Keratinocyte (primary cell): ENCODE measurements at regions not wholly inside any gene's neighbourhood (a gene's known extent, or its start where the extent isn't known, plus 50 kb on each side); places are given as distances from the start of the nearest gene placed in this dataset.

Experiments used
- DNase-seq: peaks from one replicate; pipeline ENCODE4 v3.0.0-alpha.2; 2011; ENCODE audit warnings: low read depth, missing footprints, low spot score
- FAIRE-seq: peaks from 2 replicates; lab custom pipeline; 2011; peaks lifted over from hg19 to GRCh38; lab: Jason Lieb, UNC
- H2AFZ ChIP-seq: 2 replicates; pipeline ENCODE4 v1.6.0; 2012; ENCODE audit warnings: low read length, control low read depth, inconsistent platforms; ENCODE audit not compliant: control insufficient read depth
- H3K27ac ChIP-seq: 2 replicates; pipeline ENCODE4 v1.5.1; 2011; ENCODE audit warnings: low read length; ENCODE audit not compliant: control insufficient read depth, insufficient read depth
- H3K27me3 ChIP-seq: 3 replicates; pipeline ENCODE4 v1.6.0; 2011; ENCODE audit warnings: low read length; ENCODE audit not compliant: control insufficient read depth, insufficient read depth; ENCODE audit errors: extremely low read depth
- H3K36me3 ChIP-seq, 2 experiments: 2 replicates in 1 of 2; 3 replicates in 1 of 2; pipeline ENCODE4 v1.5.1; 2011; ENCODE audit warnings: low read length in 2 of 2, mild to moderate bottlenecking in 1 of 2; ENCODE audit not compliant: control insufficient read depth in 2 of 2, insufficient read depth in 2 of 2; ENCODE audit errors: extremely low read depth in 1 of 2
- H3K4me1 ChIP-seq: 3 replicates; pipeline ENCODE4 v1.5.1; 2011; ENCODE audit warnings: low read length; ENCODE audit not compliant: control insufficient read depth, insufficient read depth; ENCODE audit errors: extremely low read depth
- H3K4me2 ChIP-seq: 3 replicates; pipeline ENCODE4 v1.6.0; 2011; ENCODE audit warnings: low read depth, low read length; ENCODE audit not compliant: control insufficient read depth, insufficient read depth; ENCODE audit errors: extremely low read depth
- H3K4me3 ChIP-seq, 3 experiments: fragments of 200-600 bp in 1 of 3; sonication (generic) in 1 of 3; 2 replicates in 2 of 3; 3 replicates in 1 of 3; pipeline ENCODE4 v1.5.1; 2011 to 2016; ENCODE audit warnings: low read length in 3 of 3, mild to moderate bottlenecking in 3 of 3, control low read depth in 2 of 3, inconsistent platforms in 1 of 3, low read depth in 1 of 3, mixed read lengths in 1 of 3, mixed run types in 1 of 3, moderate library complexity in 1 of 3; ENCODE audit not compliant: control insufficient read depth in 2 of 3, insufficient read depth in 2 of 3; ENCODE audit errors: extremely low read depth in 1 of 3
- H3K79me2 ChIP-seq: 2 replicates; pipeline ENCODE4 v1.6.0; 2012; ENCODE audit warnings: low read length; ENCODE audit not compliant: control insufficient read depth, insufficient read depth
- H3K9ac ChIP-seq: 3 replicates; pipeline ENCODE4 v1.6.0; 2011; ENCODE audit warnings: low read length; ENCODE audit not compliant: control insufficient read depth, insufficient read depth; ENCODE audit errors: extremely low read depth
- H3K9me1 ChIP-seq: 3 replicates; pipeline ENCODE4 v1.6.0; 2011; ENCODE audit warnings: low read length; ENCODE audit not compliant: control insufficient read depth, insufficient read depth; ENCODE audit errors: extremely low read depth
- H3K9me3 ChIP-seq: 2 replicates; pipeline ENCODE4 v1.5.1; 2012; ENCODE audit warnings: low read depth, low read length; ENCODE audit not compliant: control insufficient read depth
- H4K20me1 ChIP-seq: 3 replicates; pipeline ENCODE4 v1.6.0; 2011; ENCODE audit warnings: low read length; ENCODE audit not compliant: control insufficient read depth, insufficient read depth; ENCODE audit errors: extremely low read depth
- EZH2 ChIP-seq: IDR thresholded peaks from one replicate; pipeline ENCODE4 v1.6.1; 2012; ENCODE audit warnings: inconsistent platforms, mild to moderate bottlenecking, low read length, moderate library complexity
- dilution Hi-C: fragments of 300-500 bp; cut with MboI; formaldehyde crosslinking; loops from one replicate; pipeline ENCODE4 v1.7.0; 2020; ENCODE audit warnings: low sequenced_read_pairs; ENCODE audit not compliant: extremely low pct_ligation_motif_present
- TF ChIP-seq, protein P1 (sequence below), 3 experiments: IDR thresholded peaks in 1 of 3; conservative IDR thresholded peaks in 1 of 3; optimal IDR thresholded peaks in 1 of 3; 2 replicates in 2 of 3; 3 replicates in 1 of 3; pipeline versions ENCODE3 to v1.5.1; 2011; ENCODE audit warnings: low read length in 3 of 3, mild to moderate bottlenecking in 3 of 3, moderate library complexity in 2 of 3, control low read depth in 1 of 3, inconsistent platforms in 1 of 3; ENCODE audit not compliant: insufficient read depth in 2 of 3; ENCODE audit errors: extremely low read depth in 1 of 3

DNA sequence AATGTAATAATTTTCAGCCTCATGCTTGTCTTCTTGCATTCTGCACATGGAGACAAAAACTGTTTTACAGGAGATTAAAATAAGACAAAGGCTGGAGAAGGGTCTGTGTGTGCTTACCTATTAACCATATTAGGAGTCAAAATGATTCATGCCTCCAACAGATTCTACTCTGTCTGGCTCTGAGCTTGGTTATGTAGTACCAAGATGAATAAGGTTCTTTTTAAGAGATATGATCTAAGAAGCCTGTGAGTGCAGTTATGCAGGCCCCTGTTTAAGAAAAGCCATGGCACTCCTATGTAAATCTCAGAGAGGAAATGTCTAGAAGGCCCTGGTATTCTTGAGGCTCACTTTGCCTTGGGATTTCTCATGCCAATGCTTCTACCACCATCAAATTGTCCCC lies 486.6 kb upstream of the CDH11 start:
- Histone ChIP-seq H3K4me1 (no peaks in the 10 kb centered on the region), H3K4me3 (no peak overlapping the region), H3K79me2 (no peaks in the 10 kb centered on the region), H2AFZ (no peak overlapping the region), H3K9me3 (no peaks in the 10 kb centered on the region), H3K27me3 (no peaks in the 10 kb centered on the region), H3K27ac (no peak overlapping the region), H3K4me2 (no peak overlapping the region), H3K9me1 (no peaks in the 10 kb centered on the region), H4K20me1 (no peaks in the 10 kb centered on the region), H3K9ac (no peak overlapping the region), H3K36me3 (no peaks in the 10 kb centered on the region)
- dilution Hi-C loops, result no loop called here
- TF ChIP-seq EZH2, result no peak
- TF ChIP-seq, protein P1, sequence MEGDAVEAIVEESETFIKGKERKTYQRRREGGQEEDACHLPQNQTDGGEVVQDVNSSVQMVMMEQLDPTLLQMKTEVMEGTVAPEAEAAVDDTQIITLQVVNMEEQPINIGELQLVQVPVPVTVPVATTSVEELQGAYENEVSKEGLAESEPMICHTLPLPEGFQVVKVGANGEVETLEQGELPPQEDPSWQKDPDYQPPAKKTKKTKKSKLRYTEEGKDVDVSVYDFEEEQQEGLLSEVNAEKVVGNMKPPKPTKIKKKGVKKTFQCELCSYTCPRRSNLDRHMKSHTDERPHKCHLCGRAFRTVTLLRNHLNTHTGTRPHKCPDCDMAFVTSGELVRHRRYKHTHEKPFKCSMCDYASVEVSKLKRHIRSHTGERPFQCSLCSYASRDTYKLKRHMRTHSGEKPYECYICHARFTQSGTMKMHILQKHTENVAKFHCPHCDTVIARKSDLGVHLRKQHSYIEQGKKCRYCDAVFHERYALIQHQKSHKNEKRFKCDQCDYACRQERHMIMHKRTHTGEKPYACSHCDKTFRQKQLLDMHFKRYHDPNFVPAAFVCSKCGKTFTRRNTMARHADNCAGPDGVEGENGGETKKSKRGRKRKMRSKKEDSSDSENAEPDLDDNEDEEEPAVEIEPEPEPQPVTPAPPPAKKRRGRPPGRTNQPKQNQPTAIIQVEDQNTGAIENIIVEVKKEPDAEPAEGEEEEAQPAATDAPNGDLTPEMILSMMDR (optimal IDR thresholded peaks at IDR 0.05 in 1 of 3, IDR thresholded peaks at IDR 0.05 in 1 of 3, conservative IDR thresholded peaks at IDR 0.05 in 1 of 3; ENCODE audit: extremely low read depth in 1 of 3, insufficient read depth in 2 of 3, low read length in 3 of 3), result no peak
- FAIRE-seq (no peak), DNase-seq (no peak)

DNA sequence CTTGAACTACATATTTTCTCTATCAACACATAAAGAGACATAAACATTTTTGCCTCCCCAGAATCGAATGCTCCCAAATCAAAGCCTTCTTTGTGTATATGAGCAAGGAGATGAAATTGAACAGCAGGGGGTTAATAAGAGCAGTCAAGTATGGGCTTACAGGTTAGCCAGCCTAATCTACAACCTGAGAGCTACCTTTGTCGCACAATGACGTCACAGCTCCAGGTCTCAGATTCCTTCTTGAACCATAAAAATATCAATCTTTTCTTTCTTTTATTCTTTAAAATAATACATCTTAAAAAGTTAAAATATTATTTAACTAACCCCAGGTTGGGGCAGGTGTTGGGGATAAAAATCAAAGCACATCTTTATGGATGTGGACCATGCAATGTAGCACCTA lies 482.9 kb upstream of the CDH11 start:
- no peaks in the 10 kb centered on the region for H3K36me3 ChIP-seq
- no peak overlapping the region for H3K27ac ChIP-seq
- no peak for DNase-seq
- no peak overlapping the region for H3K4me2 ChIP-seq
- no peak overlapping the region for H2AFZ ChIP-seq
- no peaks in the 10 kb centered on the region for H3K9me1 ChIP-seq
- no peaks in the 10 kb centered on the region for H3K79me2 ChIP-seq
- no peaks in the 10 kb centered on the region for H3K9me3 ChIP-seq
- H4K20me1 ChIP-seq, result no peaks in the 10 kb centered on the region
- TF ChIP-seq, protein P1 (optimal IDR thresholded peaks at IDR 0.05 in 1 of 3, IDR thresholded peaks at IDR 0.05 in 1 of 3, conservative IDR thresholded peaks at IDR 0.05 in 1 of 3; ENCODE audit: extremely low read depth in 1 of 3, insufficient read depth in 2 of 3, low read length in 3 of 3), result no peak
- no peak for TF ChIP-seq EZH2
- no peak for FAIRE-seq
- H3K4me3 ChIP-seq, result no peak overlapping the region
- dilution Hi-C loops, result no loop called here
- H3K9ac ChIP-seq, result no peak overlapping the region
- H3K27me3 ChIP-seq, result no peaks in the 10 kb centered on the region
- no peaks in the 10 kb centered on the region for H3K4me1 ChIP-seq
